Coronary artery (tissue), 2 donors: ENCODE measurements at regions not wholly inside any gene's neighbourhood (a gene's known extent, or its start where the extent isn't known, plus 50 kb on each side); places are given as distances from the start of the nearest gene placed in this dataset.

Experiments used
- DNase-seq: peaks from one replicate; pipeline ENCODE4 v3.0.0-alpha.2; 2017; ENCODE audit warnings: low spot score
- H3K27ac ChIP-seq, 2 donors: fragments of 200-600 bp; sonication (generic); one replicate each; pipeline ENCODE4 v1.5.1; 2016 to 2019
- H3K4me3 ChIP-seq: fragments of 200-600 bp; sonication (generic); 2 replicates; pipeline ENCODE4 v1.5.1; 2016; ENCODE audit warnings: mild to moderate bottlenecking, moderate library complexity
- CTCF ChIP-seq: fragments of 200-600 bp; sonication (generic); IDR thresholded peaks from one replicate; pipeline ENCODE4 v1.5.1; 2019; ENCODE audit warnings: antibody characterized with exemption

GRCh38 chr5:110161162-110161561 is 471.4 kb downstream of the MAN2A1 start:
- DNase-seq = no peak
- no peak for TF ChIP-seq CTCF
- no peak overlapping the region for H3K4me3 ChIP-seq
- no peak overlapping the region for H3K27ac ChIP-seq

GRCh38 chr5:110165366-110165765 is 475.6 kb downstream of the MAN2A1 start:
- TF ChIP-seq CTCF = no peak
- DNase-seq = no peak
- H3K27ac ChIP-seq = no peak overlapping the region
- H3K4me3 ChIP-seq = no peak overlapping the region

- DNase-seq = no peak
- Histone ChIP-seq H3K27ac (no peak overlapping the region), H3K4me3 (no peak overlapping the region)
- TF ChIP-seq CTCF = no peak
These were observed 477.7 kb downstream of the MAN2A1 start for GRCh38 chr5:110167384-110167783.

- Histone ChIP-seq H3K4me3 (no peak overlapping the region), H3K27ac (no peak overlapping the region)
- TF ChIP-seq CTCF = no peak
- no peak for DNase-seq
These were observed 479.7 kb downstream of the MAN2A1 start for GRCh38 chr5:110169461-110169860.

- no peak overlapping the region for H3K27ac ChIP-seq
- no peak for TF ChIP-seq CTCF
- H3K4me3 ChIP-seq = no peak overlapping the region
- no peak for DNase-seq
These were observed 488.0 kb downstream of the MAN2A1 start for GRCh38 chr5:110177729-110178128.

- no peak for TF ChIP-seq CTCF
- Histone ChIP-seq H3K27ac (no peak overlapping the region), H3K4me3 (no peak overlapping the region)
- DNase-seq = no peak
These were observed 489.6 kb downstream of the MAN2A1 start for GRCh38 chr5:110179321-110179720.

- DNase-seq = no peak
- Histone ChIP-seq H3K27ac (no peak overlapping the region), H3K4me3 (no peak overlapping the region)
- TF ChIP-seq CTCF = no peak
These were observed 504.5 kb downstream of the MAN2A1 start for GRCh38 chr5:110194191-110194590.
